K562 (cell line): ENCODE measurements at regions not wholly inside any gene's neighbourhood (a gene's known extent, or its start where the extent isn't known, plus 50 kb on each side); places are given as distances from the start of the nearest gene placed in this dataset.

Experiments
- CEBPG ChIP-seq, 3 experiments: fragments of 200-800 bp in 1 of 3; sonication (Bioruptor generic) in 1 of 3; sonication (generic) in 1 of 3; formaldehyde crosslinking in 1 of 3; IDR thresholded peaks in 2 of 3; conservative IDR thresholded peaks in 1 of 3; 2 replicates each; pipeline versions ENCODE4 v1.6.1 to v1.8.0; 2016 to 2022; ENCODE audit warnings: missing compliant biosample characterization in 2 of 3, missing genetic modification characterization in 2 of 3, mild to moderate bottlenecking in 1 of 3, missing genetic modification reagents in 1 of 3
- CHD1 ChIP-seq: fragments of 200-600 bp; sonication (generic); IDR thresholded peaks from one replicate; pipeline ENCODE4 v1.6.1; 2012; ENCODE audit warnings: mild to moderate bottlenecking, moderate library complexity, low read length, inconsistent platforms
- CTCF ChIP-seq, 3 experiments: IDR thresholded peaks in 2 of 3; conservative IDR thresholded peaks in 1 of 3; 2 replicates each; pipeline ENCODE4 v1.5.1; 2011 to 2012; ENCODE audit warnings: low read length in 3 of 3, mild to moderate bottlenecking in 3 of 3, control low read depth in 2 of 3, improper control_type of control experiment in 1 of 3, inconsistent platforms in 1 of 3, low read depth in 1 of 3, mixed read lengths in 1 of 3, moderate library complexity in 1 of 3; ENCODE audit not compliant: insufficient read depth in 2 of 3
- EGR1 ChIP-seq: fragments of 450-650 bp; conservative IDR thresholded peaks from 2 replicates; pipeline ENCODE4 v1.6.1; 2017; ENCODE audit warnings: mild to moderate bottlenecking
- EZH2 ChIP-seq: IDR thresholded peaks from 2 replicates; pipeline ENCODE4 v1.6.1; 2012; ENCODE audit warnings: low read depth, mild to moderate bottlenecking, inconsistent platforms, low read length, borderline replicate concordance
- FOXA3 ChIP-seq, 2 experiments: fragments of 450-650 bp in 1 of 2; sonication (generic) in 1 of 2; formaldehyde crosslinking; IDR thresholded peaks in 1 of 2; conservative IDR thresholded peaks in 1 of 2; 2 replicates each; pipeline versions ENCODE4 v1.4.0 to v1.8.0; 2020 to 2022; ENCODE audit warnings: mild to moderate bottlenecking in 2 of 2, missing genetic modification reagents in 1 of 2
- HDGF ChIP-seq: fragments of 450-650 bp; IDR thresholded peaks from 2 replicates; pipeline ENCODE4 v1.6.1; 2016
- KAT8 ChIP-seq: fragments of 450-650 bp; IDR thresholded peaks from 2 replicates; pipeline ENCODE4 v1.6.1; 2016; ENCODE audit warnings: low read depth, mild to moderate bottlenecking
- POLR2AphosphoS5 ChIP-seq: IDR thresholded peaks from 2 replicates; pipeline ENCODE4 v1.6.1; 2011; ENCODE audit warnings: mild to moderate bottlenecking, low read depth, low read length, moderate library complexity; ENCODE audit not compliant: control insufficient read depth, insufficient read depth
- RCOR1 ChIP-seq, 2 experiments: IDR thresholded peaks; 2 replicates each; pipeline ENCODE4 v1.6.1; 2012; ENCODE audit warnings: low read depth in 2 of 2, low read length in 2 of 2, borderline replicate concordance in 1 of 2, improper control_type of control experiment in 1 of 2
- TAF1 ChIP-seq: IDR thresholded peaks from 2 replicates; pipeline ENCODE4 v1.6.1; 2011; ENCODE audit warnings: mild to moderate bottlenecking, low read length, moderate library complexity; ENCODE audit not compliant: insufficient read depth, control insufficient read depth, severe bottlenecking; ENCODE audit errors: extremely low read depth
- ZNF146 ChIP-seq: IDR thresholded peaks from one replicate; pipeline ENCODE4 v1.6.1; 2018; ENCODE audit warnings: missing compliant biosample characterization; ENCODE audit not compliant: unreplicated experiment
- ZNF274 ChIP-seq: IDR thresholded peaks from 2 replicates; pipeline ENCODE4 v1.6.1; 2011; ENCODE audit warnings: low read depth, mild to moderate bottlenecking, low read length, moderate library complexity, borderline replicate concordance

- TF ChIP-seq TAF1 (no peak), CTCF (IDR thresholded peaks at IDR 0.05 in 2 of 3, conservative IDR thresholded peaks at IDR 0.05 in 1 of 3; ENCODE audit: insufficient read depth in 2 of 3, low read depth in 1 of 3, low read length in 3 of 3) (no peak), ZNF274 (no peak), HDGF (no peak), CEBPG (CRISPR knock-in tag; IDR thresholded peaks at IDR 0.05) (no peak), CEBPG (tag; conservative IDR thresholded peaks at IDR 0.05 in 1 of 2, IDR thresholded peaks at IDR 0.05 in 1 of 2) (no peak), KAT8 (no peak), CHD1 (no peak), ZNF146 (CRISPR knock-in tag) (no peak), FOXA3 (CRISPR knock-in tag; conservative IDR thresholded peaks at IDR 0.05 in 1 of 2, IDR thresholded peaks at IDR 0.05 in 1 of 2) (no peak), EZH2 (no peak), EGR1 (no peak), RCOR1 (IDR thresholded peaks at IDR 0.05; ENCODE audit: borderline replicate concordance in 1 of 2, low read depth in 2 of 2, low read length in 2 of 2) (no peak), POLR2AphosphoS5 (no peak)
Observed at GRCh38 chr1:98330224-98330623, 331.3 kb upstream of the SNX7 start.
